ENCODE measurements at regions not wholly inside any gene's neighbourhood (a gene's known extent, or its start where the extent isn't known, plus 50 kb on each side); places are given as distances from the start of the nearest gene placed in this dataset.

DNA sequence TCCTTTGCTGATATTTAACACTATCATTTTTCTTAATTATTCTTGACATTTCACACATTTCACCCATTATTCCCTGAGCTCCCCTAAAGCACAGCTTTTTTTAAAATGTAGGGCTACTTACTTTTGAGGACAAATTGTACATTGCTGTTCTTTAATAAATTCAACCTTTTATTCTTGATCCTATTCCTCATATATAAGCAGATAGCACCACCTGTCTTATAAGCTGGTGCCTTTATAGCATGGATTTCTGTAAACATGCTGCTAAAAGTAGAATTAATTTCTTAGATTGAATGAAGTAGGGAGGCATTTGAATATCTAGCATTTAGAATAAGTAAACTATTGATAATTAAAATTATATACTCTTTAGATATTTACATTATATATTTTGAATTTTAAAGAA is 603.4 kb upstream of the PCDH9 start:
- TF ChIP-seq POLR2AphosphoS5 (IDR thresholded peaks at IDR 0.05) (no peak), POLR2A (IDR thresholded peaks at IDR 0.05) (no peak), EP300 (IDR thresholded peaks at IDR 0.05; ENCODE audit: low read depth) (no peak)
- TF ChIP-seq, protein P1, sequence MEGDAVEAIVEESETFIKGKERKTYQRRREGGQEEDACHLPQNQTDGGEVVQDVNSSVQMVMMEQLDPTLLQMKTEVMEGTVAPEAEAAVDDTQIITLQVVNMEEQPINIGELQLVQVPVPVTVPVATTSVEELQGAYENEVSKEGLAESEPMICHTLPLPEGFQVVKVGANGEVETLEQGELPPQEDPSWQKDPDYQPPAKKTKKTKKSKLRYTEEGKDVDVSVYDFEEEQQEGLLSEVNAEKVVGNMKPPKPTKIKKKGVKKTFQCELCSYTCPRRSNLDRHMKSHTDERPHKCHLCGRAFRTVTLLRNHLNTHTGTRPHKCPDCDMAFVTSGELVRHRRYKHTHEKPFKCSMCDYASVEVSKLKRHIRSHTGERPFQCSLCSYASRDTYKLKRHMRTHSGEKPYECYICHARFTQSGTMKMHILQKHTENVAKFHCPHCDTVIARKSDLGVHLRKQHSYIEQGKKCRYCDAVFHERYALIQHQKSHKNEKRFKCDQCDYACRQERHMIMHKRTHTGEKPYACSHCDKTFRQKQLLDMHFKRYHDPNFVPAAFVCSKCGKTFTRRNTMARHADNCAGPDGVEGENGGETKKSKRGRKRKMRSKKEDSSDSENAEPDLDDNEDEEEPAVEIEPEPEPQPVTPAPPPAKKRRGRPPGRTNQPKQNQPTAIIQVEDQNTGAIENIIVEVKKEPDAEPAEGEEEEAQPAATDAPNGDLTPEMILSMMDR (IDR thresholded peaks at IDR 0.05): no peak
- Histone ChIP-seq H3K4me1 (no peaks in the 10 kb centered on the region), H3K4me3 (no peak overlapping the region), H3K9me3 (no peaks in the 10 kb centered on the region), H3K36me3 (no peaks in the 10 kb centered on the region), H3K27ac (no peak overlapping the region), H3K27me3 (no peaks in the 10 kb centered on the region)
- in situ Hi-C loops (cut with MboI; ENCODE audit: low pct_ligation_motif_present in 1 of 4, low pct_unique_long_range_greater_than_20kb in 1 of 4, low sequenced_read_pairs in 3 of 4) (no loop called here), intact Hi-C loops (cut with DNase I; ENCODE audit: low total_unique reads) (no loop called here)
- no peak for DNase-seq

DNA sequence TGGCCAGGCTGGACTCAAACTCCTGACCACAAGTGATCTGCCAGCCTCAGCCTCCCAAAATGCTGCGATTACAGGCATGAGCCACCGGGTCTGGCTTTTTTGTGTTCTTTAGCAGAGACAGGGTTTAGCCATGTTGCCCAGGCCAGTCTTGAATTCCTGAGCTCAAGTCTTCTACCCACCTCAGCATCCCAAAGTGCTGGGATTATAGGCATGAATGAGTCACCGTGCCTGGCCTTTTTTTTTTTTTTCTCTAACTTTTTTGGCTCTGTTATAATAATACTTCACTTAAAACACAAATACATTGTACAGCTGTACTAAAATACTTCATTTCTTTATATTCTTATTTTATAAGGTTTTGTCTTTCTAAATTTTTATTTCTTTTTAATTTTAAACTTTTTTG is 599.5 kb upstream of the PCDH9 start:
- in situ Hi-C loops (cut with MboI; ENCODE audit: low pct_ligation_motif_present in 1 of 4, low pct_unique_long_range_greater_than_20kb in 1 of 4, low sequenced_read_pairs in 3 of 4): no loop called here
- Histone ChIP-seq H3K27me3 (no peaks in the 10 kb centered on the region), H3K4me1 (no peaks in the 10 kb centered on the region)

DNA sequence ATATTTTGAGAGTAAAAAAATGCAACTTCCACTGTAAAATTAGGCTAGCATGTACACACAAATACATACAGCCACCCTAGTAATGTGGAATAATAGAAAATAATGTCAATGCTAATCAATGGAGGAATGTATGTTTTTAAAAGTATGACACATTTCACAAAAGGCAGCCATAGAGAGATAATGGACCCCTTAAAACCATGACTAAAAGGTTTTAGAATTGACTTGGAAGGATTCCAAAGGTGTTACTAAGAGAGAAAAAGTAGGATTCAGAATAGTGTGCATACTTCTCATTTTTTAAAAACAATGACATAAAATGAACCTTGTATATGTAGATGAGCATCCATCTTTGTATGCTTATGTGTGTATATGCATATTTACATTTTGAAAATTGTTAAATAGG is 597.9 kb upstream of the PCDH9 start:
- Histone ChIP-seq H3K9me3 (no peaks in the 10 kb centered on the region), H3K27me3 (no peaks in the 10 kb centered on the region), H3K4me3 (no peak overlapping the region), H3K36me3 (no peaks in the 10 kb centered on the region), H3K27ac (no peak overlapping the region), H3K4me1 (no peaks in the 10 kb centered on the region)
- TF ChIP-seq POLR2AphosphoS5 (IDR thresholded peaks at IDR 0.05) (no peak), POLR2A (IDR thresholded peaks at IDR 0.05) (no peak), EP300 (IDR thresholded peaks at IDR 0.05; ENCODE audit: low read depth) (no peak)
- TF ChIP-seq, protein P1 (IDR thresholded peaks at IDR 0.05): no peak
- in situ Hi-C loops (cut with MboI; ENCODE audit: low pct_ligation_motif_present in 1 of 4, low pct_unique_long_range_greater_than_20kb in 1 of 4, low sequenced_read_pairs in 3 of 4): no loop called here
- intact Hi-C loops (cut with DNase I; ENCODE audit: low total_unique reads): no loop called here
- no peak for DNase-seq

More for the DNA sequence above, 599.5 kb upstream of the PCDH9 start:
- no peaks in the 10 kb centered on the region for H3K9me3 ChIP-seq
- no peak overlapping the region for H3K27ac ChIP-seq
- TF ChIP-seq, protein P1 (IDR thresholded peaks at IDR 0.05): no peak
- TF ChIP-seq POLR2AphosphoS5 (IDR thresholded peaks at IDR 0.05) (no peak), POLR2A (IDR thresholded peaks at IDR 0.05) (no peak), EP300 (IDR thresholded peaks at IDR 0.05; ENCODE audit: low read depth) (no peak)
- DNase-seq: no peak
- no peak overlapping the region for H3K4me3 ChIP-seq
- intact Hi-C loops (cut with DNase I; ENCODE audit: low total_unique reads): no loop called here
- WGBS, 2 donors (ENCODE audit: low coverage in 1 of 2): 88 to 91% methylated on average over 2 to 3 of the region's 3 CpGs
- H3K36me3 ChIP-seq: no peaks in the 10 kb centered on the region

GRCh38 chr13:67821606-67822005 is 591.5 kb upstream of the PCDH9 start:
- no peak overlapping the region for H3K4me3 ChIP-seq
- H3K27me3 ChIP-seq: no peaks in the 10 kb centered on the region
- H3K9me3 ChIP-seq: no peaks in the 10 kb centered on the region
- WGBS, 2 donors (ENCODE audit: low coverage in 1 of 2): 71% methylated on average over 2 of the region's 2 CpGs
- no peak for DNase-seq
- no peaks in the 10 kb centered on the region for H3K36me3 ChIP-seq
- TF ChIP-seq POLR2A (IDR thresholded peaks at IDR 0.05) (no peak), POLR2AphosphoS5 (IDR thresholded peaks at IDR 0.05) (no peak), EP300 (IDR thresholded peaks at IDR 0.05; ENCODE audit: low read depth) (no peak)
- TF ChIP-seq, protein P1 (IDR thresholded peaks at IDR 0.05): no peak
- in situ Hi-C loops (cut with MboI; ENCODE audit: low pct_ligation_motif_present in 1 of 4, low pct_unique_long_range_greater_than_20kb in 1 of 4, low sequenced_read_pairs in 3 of 4) (no loop called here), intact Hi-C loops (cut with DNase I; ENCODE audit: low total_unique reads) (no loop called here)
- H3K27ac ChIP-seq: no peak overlapping the region
- no peaks in the 10 kb centered on the region for H3K4me1 ChIP-seq

All from transverse colon (tissue), 4 donors.